Skeletal muscle tissue (tissue), 3 donors: ENCODE measurements at regions not wholly inside any gene's neighbourhood (a gene's known extent, or its start where the extent isn't known, plus 50 kb on each side); places are given as distances from the start of the nearest gene placed in this dataset.

ENCODE experiments used
- H3K27ac ChIP-seq: one replicate; pipeline ENCODE4 v1.7.0; 2013; ENCODE audit warnings: mild to moderate bottlenecking, low read depth, low read length, inconsistent platforms
- H3K27me3 ChIP-seq, 3 donors: one replicate each; pipeline ENCODE4 v1.7.0; 2013; ENCODE audit warnings: low read length in 3 of 3; ENCODE audit not compliant: control insufficient read depth in 3 of 3, insufficient read depth in 3 of 3
- H3K36me3 ChIP-seq, 3 donors: one replicate each; pipeline ENCODE4 v1.7.0; 2013; ENCODE audit warnings: low read length in 3 of 3; ENCODE audit not compliant: control insufficient read depth in 3 of 3, insufficient read depth in 3 of 3
- H3K4me1 ChIP-seq, 3 donors: one replicate each; pipeline ENCODE4 v1.7.0; 2013; ENCODE audit warnings: low read length in 3 of 3, mild to moderate bottlenecking in 3 of 3; ENCODE audit not compliant: control insufficient read depth in 3 of 3, insufficient read depth in 3 of 3
- H3K4me3 ChIP-seq, 3 donors: one replicate each; pipeline ENCODE4 v1.7.0; 2013; ENCODE audit warnings: low read length in 3 of 3
- H3K9ac ChIP-seq, 3 donors: one replicate each; pipeline ENCODE4 v1.7.0; 2013; ENCODE audit warnings: low read length in 3 of 3, mild to moderate bottlenecking in 3 of 3, moderate library complexity in 2 of 3, low read depth in 1 of 3
- H3K9me3 ChIP-seq, 3 donors: one replicate each; pipeline ENCODE4 v1.7.0; 2013; ENCODE audit warnings: low read length in 3 of 3; ENCODE audit not compliant: control insufficient read depth in 3 of 3
- donor health status: Osteomylitis.

- Histone ChIP-seq H3K9ac (no peak overlapping the region), H3K9me3 (peaks cover 6 to 10% (median 8%) of the 10 kb centered on the region in 3 donors), H3K27ac (no peak overlapping the region), H3K27me3 (no peaks in the 10 kb centered on the region), H3K4me3 (no peak overlapping the region), H3K4me1 (no peaks in the 10 kb centered on the region), H3K36me3 (peaks cover 0 to 2% (median 0%) of the 10 kb centered on the region in 3 donors)
Measured at GRCh38 chr12:46050805-46051204, 60.4 kb upstream of the SCAF11 start.

DNA sequence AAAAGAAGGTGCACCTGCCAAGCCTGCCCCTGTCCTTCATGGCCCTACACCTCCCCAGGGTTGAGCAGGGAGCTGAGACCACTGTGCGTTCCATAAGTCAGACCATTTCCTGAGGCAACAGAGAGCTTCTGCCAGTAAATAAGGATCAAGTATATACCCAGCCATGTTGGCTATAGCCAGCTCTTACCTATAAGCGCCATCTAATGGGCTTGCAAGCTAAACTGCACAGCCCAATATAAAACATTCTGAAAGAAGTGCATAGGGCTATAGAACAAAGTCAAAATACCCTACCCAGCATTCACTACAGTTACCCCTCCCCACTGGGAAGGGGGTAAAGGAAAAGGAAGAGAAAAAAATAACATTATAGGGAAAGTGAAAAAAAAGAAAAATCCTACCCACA is 59.3 kb upstream of the SCAF11 start:
- Histone ChIP-seq H3K27me3 (no peaks in the 10 kb centered on the region), H3K9ac (no peak overlapping the region), H3K27ac (no peak overlapping the region), H3K4me3 (peak overlapping the region in 1 of 3 donors; percentile 7), H3K36me3 (peaks cover 0 to 2% (median 0%) of the 10 kb centered on the region in 3 donors), H3K4me1 (no peaks in the 10 kb centered on the region), H3K9me3 (peaks cover 6 to 10% (median 8%) of the 10 kb centered on the region in 3 donors)

DNA sequence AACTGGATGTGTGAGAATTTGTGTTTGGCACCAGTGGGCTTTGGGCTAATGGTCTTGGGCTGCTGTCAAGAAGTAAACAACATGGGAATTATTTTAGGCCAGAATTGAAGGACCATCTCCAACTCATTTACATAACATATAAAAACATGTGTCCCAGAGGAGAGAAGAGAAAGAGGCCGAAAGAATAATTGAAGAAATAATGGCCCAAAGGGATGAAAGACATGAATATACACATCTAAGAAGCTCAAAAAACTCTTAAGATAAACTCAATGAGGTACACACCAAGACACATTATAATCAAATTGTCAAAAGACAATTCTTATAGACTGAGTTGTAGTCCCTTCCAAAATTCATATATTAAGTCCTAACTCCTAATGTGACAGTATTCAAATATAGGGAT is 56.1 kb upstream of the SCAF11 start:
- no peak overlapping the region for H3K9ac ChIP-seq
- H3K27me3 ChIP-seq: no peaks in the 10 kb centered on the region
- H3K4me3 ChIP-seq: no peak overlapping the region
- peaks cover 6 to 10% (median 8%) of the 10 kb centered on the region in 3 donors for H3K9me3 ChIP-seq
- no peak overlapping the region for H3K27ac ChIP-seq
- peaks cover 0 to 2% (median 0%) of the 10 kb centered on the region in 3 donors for H3K36me3 ChIP-seq
- no peaks in the 10 kb centered on the region for H3K4me1 ChIP-seq

GRCh38 chr12:46043972-46044520 is 53.7 kb upstream of the SCAF11 start:
- Histone ChIP-seq H3K36me3 (peaks cover 0 to 2% (median 0%) of the 10 kb centered on the region in 3 donors), H3K4me3 (no peak overlapping the region), H3K27me3 (no peaks in the 10 kb centered on the region), H3K27ac (no peak overlapping the region), H3K4me1 (no peaks in the 10 kb centered on the region), H3K9me3 (peaks cover 1 to 8% (median 4%) of the 10 kb centered on the region in 3 donors), H3K9ac (no peak overlapping the region)
